HG03571 (cell line): ENCODE measurements at regions not wholly inside any gene's neighbourhood (a gene's known extent, or its start where the extent isn't known, plus 50 kb on each side); places are given as distances from the start of the nearest gene placed in this dataset.

Source experiments
- ATAC-seq: cut with Tn5 transposase; IDR thresholded peaks from one replicate; pipeline ENCODE4 v1.9.1; 2021; ENCODE audit not compliant: unreplicated experiment

DNA sequence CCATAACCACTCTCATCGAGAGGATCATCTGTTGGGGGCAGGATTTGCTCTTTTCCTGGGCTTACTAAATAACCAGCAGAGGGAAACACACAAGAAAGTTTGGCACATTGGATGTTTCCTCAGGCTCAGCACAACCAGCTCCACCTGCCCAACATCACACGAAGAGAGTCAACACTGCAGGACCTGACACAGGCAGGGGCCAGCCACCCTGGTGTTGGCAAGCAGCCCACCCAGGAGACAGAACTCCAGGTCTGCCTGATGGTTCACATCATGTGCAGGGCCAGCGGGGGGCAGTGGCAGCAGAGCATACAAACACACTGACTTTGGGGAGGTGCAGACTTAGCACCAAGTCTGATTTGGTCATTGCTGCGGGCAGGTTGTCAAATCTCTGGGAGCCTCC lies 182.3 kb upstream of the GALNT2 start:
- ATAC-seq, result no peak

DNA sequence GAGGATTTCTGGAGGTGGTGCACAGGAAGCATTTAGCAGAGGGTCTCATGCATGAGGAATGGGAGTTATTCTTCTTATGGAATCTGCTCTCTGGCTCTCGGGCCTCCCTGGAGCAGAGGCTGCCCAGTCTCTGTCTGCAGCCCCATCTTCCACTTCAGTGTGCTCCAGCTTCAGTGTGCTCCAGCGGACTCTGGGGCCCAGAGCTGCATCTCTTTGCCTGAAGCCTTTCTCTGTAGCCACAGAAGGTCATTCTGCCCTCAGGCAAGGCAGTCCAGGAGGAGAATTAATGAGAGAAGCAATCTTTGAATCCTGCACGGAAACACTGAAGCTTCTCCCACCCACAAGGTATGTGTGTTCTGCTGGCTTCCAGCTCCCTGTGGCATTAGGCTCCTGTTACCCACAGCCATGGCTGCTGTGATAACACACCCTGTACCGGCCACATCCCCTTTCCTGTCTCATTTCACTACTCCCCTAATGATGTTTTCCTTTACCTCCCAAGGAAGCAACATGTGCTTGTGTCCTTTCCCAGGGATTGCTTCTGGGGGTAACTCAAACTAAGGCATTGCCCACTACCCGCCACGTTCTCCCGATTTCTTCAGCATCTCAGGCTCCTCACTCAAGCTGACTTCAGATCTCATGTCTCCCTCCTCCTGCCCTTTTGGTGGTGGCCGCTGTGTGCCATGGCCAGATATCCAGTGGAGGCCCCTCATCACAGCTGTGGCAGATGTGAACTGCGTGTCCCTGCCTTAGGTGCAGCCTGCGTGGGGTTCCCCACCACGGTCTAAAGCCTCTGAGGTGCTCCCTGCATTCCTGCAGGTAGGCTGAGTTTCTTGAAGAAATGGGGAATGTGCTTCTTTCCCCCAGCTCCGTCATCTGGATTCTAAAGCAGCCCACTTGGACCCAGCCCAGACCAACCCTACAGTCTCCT lies 181.2 kb upstream of the GALNT2 start:
- ATAC-seq, result no peak

DNA sequence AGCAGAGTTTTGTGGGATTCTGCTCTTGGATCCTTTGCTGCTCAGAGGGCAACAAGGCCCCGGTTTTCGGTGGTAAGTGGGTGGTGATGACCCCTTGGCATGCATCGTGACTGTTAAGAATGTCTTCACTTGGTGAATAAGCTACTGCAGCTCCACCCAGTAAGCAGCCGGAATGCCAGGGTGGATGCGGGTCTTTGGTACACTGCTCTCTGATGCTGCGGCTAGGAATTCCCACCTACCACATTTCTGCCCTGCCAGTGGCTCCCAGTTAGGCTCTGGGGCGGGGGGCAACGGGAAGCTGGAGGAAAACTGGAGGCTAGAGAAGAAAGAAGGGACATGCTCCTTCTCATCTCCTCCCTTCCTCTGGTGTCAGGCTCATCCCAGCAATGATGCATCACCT lies 180.4 kb upstream of the GALNT2 start:
- no peak for ATAC-seq

DNA sequence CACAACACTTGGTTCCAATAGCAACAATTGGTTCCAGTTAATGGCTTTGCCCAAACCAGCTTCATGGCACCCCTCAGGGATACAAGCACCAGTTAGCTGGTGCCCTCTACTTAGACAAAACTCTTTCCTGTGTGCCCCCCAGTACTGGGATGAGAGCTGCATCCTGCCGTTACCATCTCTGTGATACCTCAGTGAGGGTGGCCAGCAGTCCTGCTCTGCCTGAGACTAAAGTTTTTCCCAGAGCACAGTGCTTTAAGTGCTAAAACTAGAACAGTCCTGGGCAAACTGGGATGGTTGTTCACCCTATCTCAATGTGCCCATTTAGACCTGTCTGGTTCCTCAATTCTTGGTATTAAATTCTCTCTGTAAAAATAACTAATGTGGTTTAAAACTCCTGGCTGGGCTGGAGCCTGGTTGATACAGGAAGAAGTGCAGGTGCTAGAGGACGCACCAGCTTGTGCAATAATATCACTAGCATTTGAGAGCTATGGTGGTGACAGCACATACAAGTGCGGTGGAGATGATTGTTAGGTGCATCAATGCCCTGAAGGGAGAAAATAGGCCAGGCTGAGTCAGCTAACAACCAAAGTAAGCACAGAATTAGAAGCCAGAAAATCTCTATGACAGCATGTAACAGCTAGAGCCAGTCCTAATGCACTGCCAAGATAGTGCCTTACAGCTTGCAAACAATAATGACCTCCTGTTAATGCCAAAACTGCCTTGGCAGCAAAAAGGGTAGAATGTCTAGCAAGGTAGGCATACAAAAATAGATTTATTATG lies 179.8 kb upstream of the GALNT2 start:
- ATAC-seq, result no peak

DNA sequence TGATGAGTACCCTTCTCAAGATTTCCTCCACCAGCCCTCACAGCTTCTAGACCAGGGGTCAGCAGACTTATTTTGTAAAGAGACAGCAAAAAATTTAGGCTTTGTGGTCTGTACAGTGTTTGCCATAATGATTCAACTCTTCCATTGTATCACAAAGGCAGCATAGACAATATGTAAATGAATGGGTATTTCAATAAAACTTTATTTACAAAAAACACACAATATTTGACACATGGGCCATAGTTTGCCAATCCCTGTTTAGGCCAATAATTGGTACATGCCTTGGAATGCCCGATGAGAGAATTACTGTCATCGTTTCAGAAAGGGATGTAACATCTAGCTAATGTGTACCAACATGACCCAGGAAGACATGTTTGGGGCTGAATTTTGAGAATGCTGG lies 178.9 kb upstream of the GALNT2 start:
- ATAC-seq, result no peak

DNA sequence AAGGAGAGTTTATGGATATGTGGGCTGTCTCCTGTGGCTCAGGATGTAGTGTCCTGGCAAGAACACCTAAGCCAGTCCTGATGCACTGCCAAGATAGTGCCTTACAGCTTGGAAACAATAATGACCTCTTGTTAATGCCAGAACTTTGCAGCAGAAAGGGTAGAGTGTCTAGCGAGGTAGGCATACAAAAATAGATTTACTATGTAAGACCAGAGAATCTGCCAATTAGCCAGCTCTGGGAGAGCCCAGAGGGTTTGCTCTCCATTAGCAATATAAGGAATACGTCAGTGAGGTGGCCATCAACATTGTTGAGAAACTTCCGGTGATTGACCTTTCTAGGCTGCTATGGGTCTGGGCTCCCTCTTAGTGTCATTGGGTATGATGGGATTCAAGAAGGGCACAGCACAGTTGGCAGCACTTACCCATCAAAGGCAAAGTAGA lies 178.5 kb upstream of the GALNT2 start:
- ATAC-seq, result no peak

DNA sequence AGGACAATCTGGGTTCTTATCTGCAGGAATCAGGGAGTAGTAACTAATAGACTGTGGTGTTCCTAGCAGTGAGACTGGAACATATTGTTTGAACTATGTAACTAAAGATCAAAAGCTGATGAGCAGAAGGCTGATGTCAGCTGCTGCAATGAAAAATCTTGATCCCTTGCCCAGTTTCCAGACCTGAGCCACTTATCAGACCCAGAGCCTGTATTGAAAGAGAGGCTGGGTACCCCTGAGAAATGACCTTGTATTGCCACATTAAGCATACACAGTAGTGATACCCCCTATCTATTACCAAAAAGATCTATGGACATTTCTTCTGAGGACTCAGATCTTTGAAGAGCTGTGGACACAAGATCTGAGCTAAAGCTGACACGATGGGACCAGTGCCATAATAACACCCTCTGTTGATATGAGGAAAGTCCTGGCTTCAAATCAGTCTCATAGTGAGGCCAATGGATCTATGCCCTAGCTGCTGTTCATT lies 178.0 kb upstream of the GALNT2 start:
- ATAC-seq, result no peak

DNA sequence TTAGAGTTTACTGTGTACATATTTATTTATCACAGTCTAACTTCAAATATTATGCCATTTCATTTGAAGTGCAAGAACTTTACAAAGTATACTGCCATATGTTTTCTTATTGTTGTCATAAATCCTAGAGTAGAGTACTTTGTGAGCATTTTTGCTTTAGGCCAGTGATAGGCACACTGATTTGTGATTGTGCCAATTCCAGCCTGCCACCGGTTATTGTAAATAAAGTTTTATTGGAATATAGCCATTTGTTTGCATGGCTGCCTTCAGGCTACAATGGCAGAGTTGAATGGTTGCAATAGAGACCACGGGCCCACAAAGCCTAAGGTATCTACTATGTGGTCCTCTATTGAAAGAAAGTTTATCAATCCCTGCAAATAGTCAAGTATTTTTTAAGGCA lies 175.8 kb upstream of the GALNT2 start:
- ATAC-seq, result no peak

DNA sequence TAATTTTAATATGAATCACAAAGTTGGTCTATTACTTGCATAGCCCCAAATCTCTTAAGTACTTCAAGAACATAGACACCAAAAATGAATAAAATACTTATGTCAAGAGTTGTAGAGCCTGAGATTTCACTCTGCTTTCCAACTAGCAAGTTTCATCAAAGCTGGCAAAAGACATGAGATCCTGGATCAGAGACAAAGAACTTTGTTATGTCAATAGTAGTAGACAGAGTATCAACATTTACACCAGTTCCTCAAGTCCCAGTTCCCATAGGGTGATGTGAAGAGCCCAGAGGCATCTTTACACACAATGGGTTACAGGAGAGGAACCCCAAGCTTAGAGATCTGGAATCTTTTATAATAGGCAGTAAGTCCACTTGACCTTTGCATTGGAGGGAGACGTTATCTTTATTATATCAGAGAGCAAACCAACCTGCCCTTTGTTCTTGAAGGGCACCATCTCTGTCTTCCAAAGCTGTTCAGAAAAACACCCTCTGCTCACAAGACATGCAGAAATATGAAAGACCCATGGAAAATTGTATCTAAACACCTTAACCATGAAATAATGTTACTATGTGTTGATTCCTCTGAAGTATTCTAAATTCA lies 174.4 kb upstream of the GALNT2 start:
- no peak for ATAC-seq

DNA sequence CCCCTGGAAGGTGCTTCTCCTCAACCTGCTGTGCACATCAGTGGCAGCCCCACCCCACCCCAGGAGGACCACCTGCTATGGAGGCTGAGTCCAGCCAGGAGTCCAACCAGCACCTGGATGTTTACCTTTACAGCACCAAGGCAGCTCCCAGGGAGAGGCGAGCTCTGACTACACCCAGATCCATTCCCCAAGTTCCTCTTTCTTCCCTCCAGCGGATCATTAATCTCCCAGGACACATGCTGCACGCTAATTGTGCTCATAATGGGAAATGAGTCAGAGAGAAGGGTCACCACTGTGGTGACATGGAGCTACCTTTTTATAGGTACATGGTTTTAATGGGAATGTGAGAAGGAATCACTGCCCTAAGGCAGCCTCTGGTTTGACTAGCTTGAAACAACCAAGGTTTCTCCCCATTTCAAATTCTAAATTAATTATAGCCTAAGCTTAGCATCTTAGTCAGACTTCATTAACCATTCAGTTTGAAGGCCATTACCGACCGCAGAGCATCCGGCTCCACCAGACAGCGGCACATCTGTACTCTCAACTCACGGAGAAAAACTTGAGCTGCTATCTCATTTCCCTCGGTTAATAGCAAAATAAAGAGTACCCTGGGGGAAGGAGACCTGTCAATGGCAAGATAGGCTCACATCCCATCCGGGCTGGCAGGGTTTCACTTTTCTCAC lies 173.1 kb upstream of the GALNT2 start:
- ATAC-seq, result no peak

DNA sequence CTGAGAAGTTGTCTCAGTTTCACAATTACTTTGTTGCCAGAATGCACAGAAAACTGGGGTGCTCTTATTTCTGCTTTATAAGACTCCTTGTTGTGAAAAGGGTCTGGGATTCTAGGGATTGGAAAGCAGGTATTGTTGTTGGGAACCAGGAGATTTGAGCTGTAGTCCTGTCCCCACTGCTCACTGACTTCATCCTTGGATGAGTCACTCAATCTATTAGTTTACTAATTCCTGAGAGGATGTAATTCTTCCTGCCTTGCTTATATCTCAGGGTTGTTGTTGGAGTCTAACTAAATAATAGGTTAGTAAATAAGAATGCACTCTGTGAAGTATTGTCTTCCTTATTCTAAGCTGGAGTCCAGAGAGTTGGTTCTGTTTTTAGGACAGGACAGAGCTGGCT lies 172.5 kb upstream of the GALNT2 start:
- ATAC-seq, result no peak

DNA sequence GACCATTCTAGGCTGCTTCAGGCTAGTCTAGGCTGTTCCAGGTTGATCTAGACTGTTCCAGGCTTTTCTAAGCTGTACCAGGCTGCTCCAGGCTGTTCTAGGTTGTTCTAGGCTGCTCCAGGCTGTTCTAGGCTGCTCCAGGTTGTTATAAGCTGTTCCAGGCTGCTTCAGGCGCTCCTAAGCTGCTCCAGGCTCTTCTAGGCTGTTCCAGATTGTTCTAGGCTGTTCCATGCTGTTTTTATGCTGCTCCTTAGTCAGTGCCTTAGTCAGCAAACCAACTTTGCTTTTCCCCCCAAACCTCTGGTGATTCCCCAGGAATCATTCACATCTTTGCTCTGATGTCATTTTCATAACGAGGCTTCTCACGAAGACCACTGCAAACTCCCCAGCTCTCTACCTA lies 171.4 kb upstream of the GALNT2 start:
- ATAC-seq, result no peak

DNA sequence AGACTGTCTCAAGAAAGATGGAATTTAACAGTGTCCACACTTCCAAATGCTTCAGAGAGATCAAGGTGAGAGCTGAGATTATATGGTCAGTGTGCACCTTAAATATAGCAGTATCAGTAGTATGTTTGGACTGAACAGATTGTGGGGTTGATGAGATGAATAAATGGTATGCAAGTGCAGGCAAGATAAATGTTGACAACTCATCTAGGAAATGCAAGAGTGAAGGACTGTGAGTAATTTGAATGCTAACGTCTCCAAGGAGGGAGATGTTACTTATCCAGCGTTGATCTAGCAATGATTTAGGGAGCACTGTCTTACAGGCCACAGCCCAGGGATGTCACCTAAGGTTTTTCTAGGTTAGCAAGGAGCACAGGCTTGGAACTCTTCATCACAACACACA lies 170.7 kb upstream of the GALNT2 start:
- ATAC-seq, result no peak

DNA sequence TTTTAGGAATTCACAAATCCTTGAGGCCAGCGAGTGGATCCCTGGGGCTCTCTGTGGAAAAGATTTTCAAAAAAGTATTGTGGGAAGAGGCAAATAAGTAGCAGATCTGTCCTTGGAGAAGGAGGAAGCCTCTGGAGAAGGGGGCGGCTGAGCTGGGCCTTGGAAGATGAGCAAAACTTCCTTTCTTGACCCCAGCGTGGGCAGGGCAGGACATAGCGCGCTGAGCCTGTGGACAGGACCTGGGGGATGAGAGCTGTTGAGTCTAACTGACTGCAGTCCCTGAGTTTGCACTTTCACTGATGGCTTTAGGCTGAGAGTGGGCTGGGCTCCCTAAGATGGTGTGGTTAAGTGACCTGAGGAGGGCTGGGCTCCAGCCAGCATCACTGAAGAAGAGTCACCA lies 170.2 kb upstream of the GALNT2 start:
- no peak for ATAC-seq

DNA sequence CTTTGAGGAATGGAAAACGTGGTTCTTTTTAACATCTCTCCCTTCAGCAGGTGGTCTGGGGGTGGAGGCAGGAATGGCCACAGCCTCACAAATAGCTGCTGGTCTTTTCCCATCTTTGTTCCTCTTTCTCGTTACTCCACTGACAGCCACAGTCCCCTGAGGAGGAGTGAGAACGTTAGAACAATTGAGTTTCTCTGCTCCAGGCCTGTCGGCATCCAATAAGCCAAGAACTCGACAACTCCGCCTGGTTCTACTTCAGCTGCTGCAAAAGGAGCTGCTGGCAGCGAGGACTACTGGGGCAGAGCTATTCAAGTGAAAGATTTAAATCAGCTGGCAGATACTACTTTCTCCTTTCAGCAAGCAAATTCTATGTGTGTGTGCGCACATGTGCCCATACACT lies 169.5 kb upstream of the GALNT2 start:
- ATAC-seq, result no peak

DNA sequence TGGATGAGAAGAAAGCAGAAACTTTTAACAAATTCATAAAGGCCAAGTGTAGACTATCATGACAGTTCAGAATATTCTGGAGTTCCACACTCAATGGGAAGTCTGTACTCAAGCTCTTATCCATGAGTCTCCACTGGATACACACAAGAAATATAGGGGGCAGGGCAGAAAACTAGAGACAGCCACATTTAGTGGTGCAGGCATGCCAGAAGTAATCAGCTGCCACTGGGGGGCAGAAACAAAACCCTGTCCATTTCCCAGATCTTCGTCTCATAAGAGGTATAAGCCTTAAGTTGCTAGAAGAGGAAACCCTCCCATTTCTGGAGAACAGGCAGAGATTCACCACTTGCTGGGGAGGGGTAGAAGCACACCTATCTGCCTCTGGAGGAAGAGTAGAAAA lies 166.8 kb upstream of the GALNT2 start:
- no peak for ATAC-seq

DNA sequence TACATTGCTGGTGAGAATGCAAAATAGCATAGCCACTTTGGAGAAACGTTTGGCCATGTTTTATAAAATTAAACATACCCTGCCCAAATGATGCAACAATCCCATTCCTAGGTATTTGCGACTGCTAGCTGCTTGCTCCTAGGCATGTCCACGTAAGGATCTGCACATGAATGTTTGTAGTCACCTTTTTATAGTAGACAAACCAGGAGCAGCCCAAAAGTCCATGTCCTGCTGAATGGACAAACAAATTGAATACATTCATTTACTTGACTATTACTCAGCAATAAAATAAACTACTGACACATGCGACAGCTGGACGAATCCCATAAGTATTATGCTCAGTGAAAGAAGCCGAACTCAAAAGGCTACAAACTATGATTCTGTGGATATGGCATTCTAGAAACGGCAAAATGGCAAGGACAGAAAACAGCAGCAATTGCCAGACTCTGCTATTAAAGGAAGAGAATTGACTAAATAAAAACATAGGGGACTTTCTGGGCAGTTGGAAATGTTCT lies 161.9 kb upstream of the GALNT2 start:
- no peak for ATAC-seq

DNA sequence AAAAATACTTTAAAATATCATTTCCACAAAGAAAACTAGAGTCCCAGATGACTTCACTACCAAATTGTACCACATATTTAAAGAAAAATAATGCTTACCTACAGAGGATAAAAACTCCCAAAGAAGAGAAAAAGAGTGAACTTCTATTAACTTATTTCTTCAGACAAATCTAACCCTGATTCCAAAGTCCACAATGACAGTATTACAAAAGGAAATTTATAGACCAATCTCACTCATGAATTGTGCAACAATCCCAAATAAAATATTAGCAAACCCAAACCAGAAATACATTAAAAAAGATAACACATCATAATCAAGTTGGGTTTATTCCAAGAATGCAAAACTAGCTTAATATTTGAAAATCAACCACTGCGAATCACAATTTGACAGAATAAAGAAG lies 161.4 kb upstream of the GALNT2 start:
- ATAC-seq, result no peak

DNA sequence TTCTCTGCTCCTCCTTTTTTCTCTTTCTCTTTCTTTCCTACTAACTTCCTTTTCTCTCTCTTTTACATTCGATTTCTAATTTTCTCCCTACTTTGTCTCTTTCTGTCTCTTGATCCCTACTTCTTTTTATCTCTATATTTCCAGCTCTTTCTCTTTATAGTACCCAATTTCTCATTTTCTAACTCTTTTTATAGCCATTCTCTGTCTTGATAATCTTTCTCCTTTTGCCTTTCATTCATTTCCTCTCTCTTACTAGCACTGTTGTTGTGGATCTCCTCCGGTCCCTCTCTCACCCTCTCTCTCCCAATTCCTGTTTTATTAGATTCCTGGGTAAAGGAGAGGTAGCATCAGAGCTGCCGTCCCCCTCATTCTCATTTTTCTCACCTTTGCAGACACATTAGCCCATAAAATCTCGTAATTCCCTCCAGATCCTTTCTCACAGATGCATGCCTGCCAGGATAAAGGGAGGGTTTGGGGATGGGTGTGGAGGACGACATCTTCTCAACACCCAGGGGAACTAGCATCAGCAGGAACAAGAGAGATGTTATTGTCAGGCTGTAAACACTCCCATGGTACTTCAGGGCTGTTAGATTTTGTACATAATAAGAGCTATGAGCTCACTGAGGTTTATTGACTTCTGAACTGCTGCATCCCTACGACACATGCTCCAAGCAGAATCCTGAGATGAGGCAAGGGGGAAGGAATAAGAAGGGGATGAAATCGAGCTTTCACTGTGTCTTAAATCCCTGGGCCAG lies 159.0 kb upstream of the GALNT2 start:
- no peak for ATAC-seq

DNA sequence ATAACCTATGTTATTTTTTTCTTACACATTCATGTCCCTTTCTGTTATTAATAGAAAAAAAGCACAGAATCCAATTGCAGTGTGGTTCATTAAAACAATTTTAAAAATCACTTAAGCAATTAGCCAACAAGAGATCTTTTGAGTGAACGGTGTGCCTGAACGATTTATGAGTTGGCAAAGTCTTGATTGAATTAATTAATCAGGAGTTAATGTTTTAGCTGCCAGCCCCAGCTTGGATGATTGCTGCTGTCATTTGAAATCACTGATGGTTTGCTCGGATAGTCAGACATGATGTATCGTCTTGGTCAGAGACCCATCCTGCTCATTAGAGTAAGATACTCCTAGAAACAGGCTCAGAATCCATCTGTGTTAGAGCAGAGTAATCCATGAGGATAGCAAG lies 158.3 kb upstream of the GALNT2 start:
- no peak for ATAC-seq
